HG03469 (cell line): ENCODE measurements at regions not wholly inside any gene's neighbourhood (a gene's known extent, or its start where the extent isn't known, plus 50 kb on each side); places are given as distances from the start of the nearest gene placed in this dataset.
"Not testable (repeated sequence)": the region's sequence is repeated elsewhere in the genome, so short reads cannot be mapped to it uniquely, and the experiment has no call there.

Experiments
- ATAC-seq: cut with Tn5 transposase; IDR thresholded peaks from one replicate; pipeline ENCODE4 v1.9.1; 2021; ENCODE audit warnings: mild to moderate bottlenecking, moderate library complexity, moderate number of reproducible peaks; ENCODE audit not compliant: unreplicated experiment

DNA sequence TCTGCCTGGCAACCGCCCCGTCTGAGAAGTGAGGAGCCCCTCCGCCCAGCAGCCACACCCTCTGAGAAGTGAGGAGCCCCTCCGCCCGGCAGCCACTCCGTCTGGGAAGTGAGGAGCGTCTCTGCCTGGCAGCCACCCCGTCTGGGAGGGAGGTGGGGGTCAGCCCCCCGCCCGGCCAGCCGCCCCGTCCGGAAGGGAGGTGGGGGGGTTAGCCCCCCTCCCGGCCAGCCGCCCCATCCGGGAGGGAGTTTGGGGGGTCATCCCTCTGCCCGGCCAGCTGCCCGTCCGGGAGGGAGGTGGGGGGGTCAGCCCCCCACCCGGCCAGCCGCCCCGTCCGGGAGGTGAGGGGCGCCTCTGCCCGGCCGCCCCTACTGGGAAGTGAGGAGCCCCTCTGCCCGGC, 269.0 kb downstream of the FAM72C start:
- not testable (repeated sequence) for ATAC-seq

DNA sequence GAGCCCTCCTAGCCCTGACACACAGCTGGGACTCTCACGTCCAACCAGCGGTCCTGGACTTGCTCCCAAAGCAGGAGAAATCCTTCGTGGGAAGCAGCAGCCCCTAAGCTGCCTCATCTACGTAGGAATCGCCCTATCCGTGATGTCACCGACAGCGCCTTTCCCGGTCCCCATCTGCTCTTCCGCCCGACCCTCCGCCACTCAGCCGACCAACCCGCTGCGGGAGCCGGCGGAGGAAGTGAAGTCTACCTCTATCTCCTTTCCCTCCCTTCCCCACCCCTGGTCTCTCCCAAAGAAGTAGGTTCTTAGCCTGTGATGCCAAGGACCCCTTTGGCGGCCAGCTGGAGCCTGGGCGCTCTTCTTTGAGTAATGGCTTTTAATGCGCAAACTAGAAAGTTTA, 272.1 kb downstream of the FAM72C start:
- no peak for ATAC-seq

DNA sequence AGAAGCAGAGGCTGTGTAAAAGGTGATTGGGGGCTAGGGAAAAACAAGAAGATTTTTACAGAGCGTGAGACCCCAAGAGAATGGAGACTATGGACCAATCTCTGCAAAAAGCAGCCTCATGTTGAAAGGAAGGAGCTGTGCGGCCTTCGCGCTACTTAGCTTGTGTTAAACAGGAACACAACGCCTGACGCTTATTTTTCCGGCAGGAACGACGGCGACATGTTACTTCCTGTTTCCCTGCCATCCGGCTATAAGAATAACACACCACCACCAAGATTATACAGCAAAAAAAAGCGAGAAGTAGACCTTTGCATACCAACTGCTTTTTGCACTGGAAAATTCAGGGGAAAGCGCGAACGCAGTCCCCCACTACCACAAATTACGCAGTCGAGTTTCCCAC, 272.7 kb downstream of the FAM72C start:
- ATAC-seq: no peak

DNA sequence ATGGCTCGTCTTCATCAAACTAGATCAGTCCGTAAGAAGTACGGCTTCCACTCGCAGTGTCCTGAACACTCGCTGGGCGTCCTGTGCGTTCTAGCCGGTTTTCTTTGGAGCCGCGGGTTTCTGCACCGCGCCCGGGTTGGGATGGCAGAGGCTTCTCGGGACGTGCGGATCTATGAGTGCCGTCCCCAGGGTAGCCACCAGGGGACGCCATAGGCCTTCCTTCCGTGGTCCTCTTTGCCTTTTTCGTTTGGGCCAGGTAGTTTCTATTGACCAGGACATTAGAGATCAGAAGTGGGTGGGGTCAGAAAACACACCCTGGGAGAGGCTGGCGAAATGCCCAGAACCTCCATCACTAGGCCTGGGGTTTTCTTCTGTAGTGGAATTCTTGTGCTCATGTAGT, 273.8 kb downstream of the FAM72C start:
- ATAC-seq: no peak

DNA sequence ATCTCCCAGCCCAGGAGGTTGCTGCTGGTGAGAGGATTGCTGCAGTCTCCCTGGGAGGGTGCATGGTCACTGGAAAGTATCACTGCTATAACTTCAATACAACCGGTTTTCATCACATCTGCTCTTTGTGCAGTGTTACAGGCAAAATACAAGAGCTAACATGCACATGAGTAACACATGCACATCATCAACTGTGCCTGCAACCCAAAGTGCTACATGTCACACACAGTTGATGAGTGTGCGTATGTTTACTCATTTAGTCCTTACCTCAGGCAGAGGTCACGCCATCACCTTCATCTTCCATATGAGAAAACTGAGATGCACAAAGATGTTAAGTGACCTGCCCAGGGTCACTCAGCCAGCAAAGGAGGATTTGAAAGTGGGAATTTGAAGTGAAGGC, 277.7 kb downstream of the FAM72C start:
- ATAC-seq: no peak

DNA sequence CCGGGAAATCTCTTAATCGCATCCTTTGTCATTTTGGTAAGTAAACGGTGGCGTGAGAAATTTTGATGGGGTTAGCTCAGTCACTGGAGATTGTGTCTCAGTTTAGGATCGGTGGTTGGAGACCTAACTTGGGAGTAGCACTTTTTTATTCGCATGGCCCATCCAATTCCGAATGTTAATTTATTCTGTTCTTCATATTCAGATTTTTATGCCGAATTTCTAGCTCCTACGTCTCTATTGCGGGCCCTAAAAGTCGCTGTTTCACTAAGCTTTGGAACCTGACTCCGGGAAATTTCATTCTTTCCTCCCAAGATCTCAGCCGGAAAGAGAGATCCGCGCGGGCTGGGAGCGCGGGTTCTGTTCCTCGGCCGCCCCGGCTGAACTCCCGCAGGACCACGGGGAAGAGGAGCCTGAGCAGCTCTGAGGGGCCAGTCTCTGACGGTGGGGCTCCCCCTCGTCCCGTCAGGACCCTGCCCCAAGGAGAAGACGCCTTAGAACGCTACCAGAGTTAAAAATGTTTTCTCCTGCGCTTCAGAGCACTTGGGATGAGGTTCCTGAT, 279.7 kb downstream of the FAM72C start:
- no peak for ATAC-seq

DNA sequence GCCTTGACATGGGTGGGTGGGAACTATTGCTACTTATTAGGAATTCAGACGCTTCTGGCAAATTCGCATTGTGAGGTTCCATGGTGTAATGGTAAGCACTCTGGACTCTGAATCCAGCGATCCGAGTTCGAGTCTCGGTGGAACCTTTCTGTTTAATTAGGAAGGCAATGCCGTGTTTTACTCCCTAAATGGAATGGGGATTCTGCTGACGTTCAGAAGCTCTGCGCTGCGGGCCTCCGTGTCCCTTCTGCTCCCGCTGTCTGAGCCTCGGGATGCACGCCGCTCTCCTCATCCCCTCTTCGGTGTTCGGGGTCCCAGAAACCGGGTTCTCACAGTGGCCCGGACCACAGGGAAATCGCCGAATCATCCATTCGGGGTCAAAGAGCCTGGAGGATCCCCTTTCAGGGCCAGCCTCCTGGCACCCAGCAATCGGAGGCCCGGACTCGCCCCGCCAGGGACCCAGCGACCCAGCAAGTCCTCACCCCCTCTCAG, 280.3 kb downstream of the FAM72C start:
- no peak for ATAC-seq

DNA sequence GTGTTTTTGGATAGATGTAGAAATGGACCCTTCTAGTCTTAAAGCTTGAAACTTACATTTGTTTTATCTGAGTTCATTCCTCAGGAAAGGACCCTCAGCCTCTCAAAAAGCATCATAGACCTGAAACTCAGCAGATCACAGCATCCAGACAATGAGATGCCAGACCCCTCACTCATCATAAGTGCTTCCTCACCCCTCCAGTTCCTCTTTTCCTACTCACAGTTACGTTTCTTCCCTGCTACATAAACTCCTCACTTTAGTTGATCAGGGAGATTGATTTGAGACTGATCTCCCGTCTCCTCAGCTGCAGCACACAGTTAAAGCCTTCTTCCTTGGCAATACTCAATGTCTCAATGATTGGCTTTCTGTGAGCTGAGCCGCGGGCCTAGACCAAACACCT, 282.0 kb downstream of the FAM72C start:
- ATAC-seq: no peak

DNA sequence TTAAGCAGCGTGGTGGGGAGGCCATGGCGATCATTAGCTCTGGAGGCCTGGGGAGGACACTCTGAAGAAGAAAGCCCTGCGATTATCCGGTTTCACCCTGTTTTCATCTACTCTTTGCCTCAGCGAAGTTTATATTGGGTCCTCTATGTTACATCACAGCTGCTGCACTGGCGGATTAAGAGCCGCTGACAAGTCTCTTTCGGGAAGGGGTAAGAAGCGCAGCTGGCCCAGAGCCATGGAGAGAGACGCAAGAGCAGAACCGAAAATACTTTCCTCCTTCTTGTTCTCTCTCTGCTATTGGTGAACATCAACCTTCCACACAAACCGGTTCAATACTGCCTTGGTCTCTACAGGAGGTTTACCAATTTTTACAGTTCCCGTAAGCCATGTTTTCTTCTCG, 291.5 kb downstream of the FAM72C start:
- no peak for ATAC-seq

DNA sequence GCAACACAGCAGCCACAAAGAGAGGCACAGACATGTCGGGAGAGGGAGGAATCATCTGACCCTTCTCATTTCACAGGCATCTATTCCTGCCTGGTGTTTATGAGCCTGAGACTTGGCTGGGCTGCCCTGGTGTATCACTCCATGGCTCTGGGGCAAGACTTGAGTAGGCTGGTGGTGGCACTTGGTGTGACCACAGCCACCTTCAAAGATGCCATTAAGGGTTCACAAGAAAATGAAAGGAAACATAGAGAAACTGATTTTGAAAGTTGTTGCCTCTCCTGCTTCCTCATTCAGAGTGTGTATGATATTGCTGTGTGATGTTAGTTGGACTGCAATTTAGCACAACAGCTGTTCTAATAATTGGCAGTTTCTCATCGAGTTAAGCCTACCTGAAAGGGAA, 298.8 kb downstream of the FAM72C start:
- no peak for ATAC-seq

DNA sequence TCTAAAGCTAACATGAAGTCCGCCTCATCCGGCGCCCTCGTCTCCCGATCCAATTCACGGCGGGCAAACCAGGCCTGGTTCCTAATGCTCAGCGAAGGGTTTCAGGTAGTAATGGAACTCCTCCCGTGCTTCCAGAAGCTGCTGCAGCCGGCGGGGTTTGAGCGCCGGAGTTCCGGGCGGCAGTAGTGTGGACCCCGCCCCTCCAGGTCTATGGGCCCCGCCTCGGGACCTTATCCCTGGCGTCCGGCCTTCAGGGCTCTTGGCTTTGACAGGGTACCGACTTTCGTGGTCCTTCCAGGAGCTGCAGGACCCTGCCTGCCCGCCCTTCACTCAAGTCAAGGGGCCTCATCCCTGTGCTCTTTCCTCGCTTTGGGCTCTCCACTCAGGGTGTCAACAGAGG, 304.1 kb downstream of the FAM72C start:
- no peak for ATAC-seq

DNA sequence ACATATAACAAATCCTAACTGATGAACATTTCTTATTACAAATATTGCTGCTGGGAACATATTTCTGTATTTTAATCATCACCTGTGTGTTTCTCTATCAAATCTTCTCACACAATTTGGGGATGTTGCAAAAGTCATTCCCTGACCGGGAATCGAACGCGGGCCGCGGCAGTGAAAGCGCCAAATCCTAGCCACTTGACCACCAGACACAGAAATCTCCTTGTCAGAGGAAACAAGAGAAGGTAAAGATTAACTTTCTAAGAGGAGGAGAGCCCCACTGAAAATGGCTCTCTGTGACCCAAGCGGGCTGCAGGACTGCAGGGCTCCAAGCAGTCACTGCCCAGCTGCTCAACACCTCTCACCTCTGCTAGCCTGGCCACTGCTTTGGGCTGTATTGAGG, 304.9 kb downstream of the FAM72C start:
- ATAC-seq: no peak

DNA sequence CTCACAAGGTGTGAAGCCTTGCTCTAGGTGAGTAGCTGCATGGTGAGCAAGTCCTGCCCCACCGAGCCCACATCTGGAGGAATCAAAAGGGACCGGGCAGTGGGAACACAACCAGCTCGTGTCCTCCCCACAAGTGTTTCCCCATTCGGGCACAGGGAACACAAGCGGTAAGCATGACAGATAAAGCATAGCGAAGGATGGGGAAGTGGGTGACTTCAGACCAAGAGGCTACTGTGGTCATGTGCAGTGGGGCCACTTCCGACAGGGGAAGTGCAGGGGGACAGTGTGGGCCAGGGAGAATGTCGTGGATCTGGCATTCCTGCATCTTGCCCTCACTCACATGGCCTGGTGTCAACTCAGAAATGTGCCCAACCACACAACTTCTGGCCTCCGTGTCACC, 306.2 kb downstream of the FAM72C start:
- ATAC-seq: no peak

DNA sequence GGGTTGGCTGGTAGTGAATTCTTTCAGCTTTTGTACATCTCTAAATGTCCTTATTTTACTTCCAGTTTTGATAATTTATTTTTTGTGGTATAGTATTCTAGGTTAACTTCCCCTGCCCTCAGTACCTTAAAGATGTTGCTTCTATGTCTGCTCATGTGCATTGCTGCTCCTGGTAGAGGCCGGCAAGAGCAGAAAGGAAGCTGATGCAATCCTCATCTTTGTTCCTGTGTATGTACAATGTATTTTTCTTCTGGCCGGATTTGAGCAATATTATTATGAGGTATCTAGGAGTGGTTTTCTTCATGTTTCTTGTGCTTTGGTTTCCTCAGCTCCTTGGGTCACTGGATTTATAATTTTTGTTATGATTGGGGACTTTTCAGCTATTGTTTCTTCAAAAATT, 308.7 kb downstream of the FAM72C start:
- ATAC-seq: not testable (repeated sequence)

DNA sequence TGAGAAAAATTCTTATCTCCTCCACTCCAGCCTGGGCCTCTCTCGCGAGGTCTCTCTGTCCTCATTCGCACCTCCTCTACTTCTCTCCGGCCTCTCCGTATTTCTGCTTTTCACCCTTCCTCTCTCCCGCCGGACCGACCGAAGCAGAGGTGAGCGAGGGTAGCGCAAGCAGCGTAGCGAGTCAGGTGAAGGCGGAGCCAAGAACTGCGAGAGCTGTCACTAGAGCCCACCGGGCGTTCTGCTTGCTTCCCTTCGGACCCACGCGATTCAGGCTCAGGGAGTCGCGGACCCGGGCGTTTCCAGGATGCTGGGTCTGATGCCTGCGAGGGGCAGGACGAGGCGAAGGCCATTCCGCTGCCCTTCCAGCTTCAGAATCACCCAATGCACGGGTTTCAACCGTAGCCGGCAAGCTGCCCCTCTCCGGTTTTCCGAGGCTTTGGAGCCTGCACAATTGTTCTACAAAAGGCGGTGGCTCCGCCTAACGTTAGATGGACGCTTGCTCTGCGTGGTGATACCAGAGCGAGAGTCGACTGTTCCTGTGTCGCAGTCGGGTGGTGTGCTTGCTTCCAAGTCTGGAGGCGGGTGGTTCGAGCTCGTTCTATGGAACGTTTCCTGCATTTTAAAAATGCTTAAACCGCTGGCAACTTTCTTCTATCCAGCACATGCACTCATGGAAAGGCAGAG, 310.2 kb downstream of the FAM72C start:
- no peak for ATAC-seq

DNA sequence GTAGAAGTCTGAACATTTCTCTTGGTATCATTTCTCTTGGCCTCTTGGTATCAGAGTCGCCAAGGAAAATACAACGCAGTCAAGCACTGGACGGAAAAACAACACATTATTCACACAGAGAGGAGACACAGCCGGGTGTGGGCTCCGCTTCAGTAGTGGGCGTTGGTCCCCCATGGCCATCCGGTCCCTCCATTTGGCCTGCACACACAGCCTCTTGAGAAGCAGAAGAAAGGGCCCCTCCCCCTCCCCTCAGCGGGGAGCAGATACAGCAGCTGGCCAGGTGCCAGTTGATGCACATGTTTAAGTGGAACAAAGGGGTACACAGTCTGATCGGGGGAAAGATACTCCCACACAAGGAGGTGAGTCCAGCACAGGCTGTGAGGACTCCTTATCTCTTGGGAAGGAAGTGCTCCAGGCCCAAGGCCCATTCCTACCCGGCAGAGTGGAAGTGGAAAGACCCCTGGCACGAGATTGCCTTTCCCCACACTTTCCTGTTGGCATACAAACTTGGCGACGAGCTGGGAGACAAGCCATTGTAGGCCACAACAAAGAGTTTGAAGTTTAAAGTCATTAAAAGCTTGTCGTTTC, 311.3 kb downstream of the FAM72C start:
- no peak for ATAC-seq

DNA sequence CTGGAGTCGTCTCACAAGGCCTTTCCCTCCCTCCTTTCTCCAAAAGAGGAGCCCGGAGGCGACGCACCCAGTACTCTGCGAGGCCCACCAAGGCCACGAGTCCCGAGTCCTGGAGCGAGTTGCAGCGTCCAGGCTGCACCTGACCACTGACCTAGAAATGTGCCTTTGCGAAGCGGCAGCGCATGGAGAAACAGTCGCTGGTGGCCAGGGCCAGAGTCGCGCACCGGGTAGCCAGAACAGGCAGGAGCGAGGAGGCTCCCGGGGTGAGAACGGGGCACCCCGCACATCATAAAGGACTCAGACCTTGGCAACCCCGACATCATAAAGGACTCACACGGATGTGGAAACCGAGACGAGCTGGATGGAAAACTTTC, 318.4 kb downstream of the FAM72C start:
- no peak for ATAC-seq

DNA sequence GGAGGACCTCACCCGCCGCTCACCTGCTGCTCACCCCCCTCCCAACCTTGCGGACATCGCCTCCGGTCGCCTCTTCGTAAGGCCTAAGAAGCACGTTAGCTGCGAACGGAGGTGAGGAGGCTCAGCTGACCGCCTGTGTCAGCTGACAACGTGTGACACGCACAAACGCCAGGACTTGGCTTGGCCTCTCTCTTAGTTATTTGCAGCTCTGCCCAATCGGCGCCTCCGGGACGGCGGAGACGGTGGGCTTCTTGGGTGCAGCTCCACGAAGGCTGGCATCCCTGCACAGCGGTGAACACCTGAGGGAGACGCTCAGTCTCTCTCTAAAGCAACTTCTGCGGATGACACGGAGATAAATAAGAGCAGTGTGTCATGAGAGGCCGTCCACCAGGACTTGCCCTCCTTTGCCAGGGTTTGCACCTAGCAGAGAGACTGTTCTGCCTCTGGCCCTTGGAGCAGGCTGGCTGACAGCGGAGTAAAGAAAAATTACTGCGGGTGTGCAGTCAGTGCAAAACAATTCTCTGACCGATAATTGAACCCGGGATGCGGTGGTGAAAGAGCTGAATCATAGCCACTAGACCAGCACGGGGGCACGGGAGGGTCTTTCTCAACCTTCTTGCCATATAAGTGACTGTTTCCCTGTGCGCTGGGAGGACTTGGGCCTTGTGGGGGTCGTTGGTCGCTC, 318.9 kb downstream of the FAM72C start:
- no peak for ATAC-seq

DNA sequence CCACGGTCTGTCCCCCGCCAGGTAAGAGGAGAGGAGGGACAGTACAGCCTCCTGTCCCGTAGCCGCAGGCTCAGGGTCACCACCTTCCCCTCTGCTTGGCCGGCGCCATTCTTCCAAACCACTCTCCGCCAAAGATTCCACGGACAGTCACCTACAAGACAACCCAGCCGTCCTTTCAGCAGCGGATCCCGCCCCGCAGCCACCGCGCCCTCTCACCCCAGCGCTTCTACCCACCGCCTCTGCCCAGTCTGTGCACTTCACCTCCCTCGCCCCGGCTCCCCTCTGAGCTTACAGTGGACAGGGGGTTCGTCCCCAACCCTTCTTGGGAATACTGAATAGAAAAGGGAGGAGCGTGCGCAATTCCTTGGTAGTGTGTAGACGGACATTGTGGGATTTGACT, 319.6 kb downstream of the FAM72C start:
- no peak for ATAC-seq

DNA sequence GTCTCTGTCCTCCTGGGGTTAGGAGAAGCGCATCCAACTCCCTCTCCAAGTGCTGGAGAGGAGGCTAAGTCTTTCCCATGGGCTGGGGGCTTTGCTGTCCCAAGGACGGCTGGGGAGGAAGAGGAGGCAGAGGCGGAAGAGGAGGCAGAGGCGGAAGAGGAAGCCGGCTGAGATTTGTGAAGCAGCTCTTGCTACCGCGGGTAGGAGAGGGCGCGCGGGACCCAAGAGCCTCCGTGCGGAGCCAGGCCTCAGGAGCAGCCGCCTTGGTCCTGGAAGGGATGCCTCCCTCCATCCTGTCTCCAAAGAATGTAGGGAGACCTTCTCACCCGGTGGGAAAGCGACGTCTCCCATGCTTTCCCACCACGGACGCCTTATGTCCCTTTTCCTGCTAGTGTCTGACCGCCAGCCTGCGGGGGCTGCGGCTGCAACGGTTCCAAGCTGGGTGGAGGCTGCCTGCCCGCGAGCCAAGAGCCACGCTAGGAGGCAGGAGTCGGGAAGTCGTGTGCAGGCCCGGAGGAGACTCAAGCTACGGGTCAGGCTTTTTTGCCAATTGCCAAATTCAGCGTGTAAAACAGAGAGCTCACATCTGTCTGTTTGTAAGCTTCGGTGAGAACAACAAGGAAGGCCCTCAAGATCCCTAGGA, 320.3 kb downstream of the FAM72C start:
- no peak for ATAC-seq

DNA sequence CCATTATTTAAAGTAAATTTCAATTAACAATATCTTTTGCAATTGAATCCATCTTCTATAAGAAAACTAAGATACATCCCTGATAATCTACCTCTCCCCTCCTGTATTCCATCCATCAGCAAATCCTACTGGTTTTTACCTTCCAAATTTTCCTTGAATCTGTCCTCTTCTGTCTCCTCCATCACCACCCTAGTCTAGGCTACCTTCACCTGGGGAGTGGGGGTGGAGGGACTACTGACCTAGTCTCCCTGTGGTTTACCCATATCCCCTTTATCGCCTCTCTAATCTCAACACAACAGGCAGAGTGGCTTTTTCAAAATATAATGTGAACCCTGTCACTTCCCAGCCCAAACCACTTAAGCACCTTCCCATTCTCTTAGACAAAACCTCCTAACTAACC, 327.8 kb downstream of the FAM72C start:
- not testable (repeated sequence) for ATAC-seq
